ENCODE measurements at regions not wholly inside any gene's neighbourhood (a gene's known extent, or its start where the extent isn't known, plus 50 kb on each side); places are given as distances from the start of the nearest gene placed in this dataset.

DNA sequence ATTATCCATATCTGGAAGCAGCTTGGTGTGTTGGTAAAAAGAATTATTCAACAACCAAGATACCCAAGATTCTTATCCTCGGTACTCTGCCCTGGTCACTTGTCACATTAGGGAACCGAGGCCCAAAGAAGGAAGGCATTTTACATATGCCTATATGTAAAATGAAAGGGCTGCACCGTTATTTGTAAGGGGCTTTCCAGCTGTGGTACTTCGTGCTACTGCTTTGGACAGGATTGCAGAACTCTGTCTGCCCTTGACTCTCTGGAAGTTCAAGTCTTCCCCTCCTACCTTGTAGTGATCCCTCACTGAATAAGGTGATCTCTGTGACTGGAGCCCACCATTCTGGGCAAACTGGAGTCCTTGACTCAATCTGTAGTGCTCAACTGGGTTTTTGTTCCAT lies 198.9 kb upstream of the TOPAZ1 start:
- no peak for TF ChIP-seq BHLHE40 (IDR thresholded peaks at IDR 0.05; ENCODE audit: low read depth, low read length)
- TF ChIP-seq SMC3 (IDR thresholded peaks at IDR 0.05; ENCODE audit: low read depth, low read length), result no peak
- TF ChIP-seq POLR2A (IDR thresholded peaks at IDR 0.05; ENCODE audit: low read depth, low read length), result no peak
- TF ChIP-seq CEBPB (IDR thresholded peaks at IDR 0.05; ENCODE audit: low read depth, low read length), result no peak
- TF ChIP-seq, protein P1, sequence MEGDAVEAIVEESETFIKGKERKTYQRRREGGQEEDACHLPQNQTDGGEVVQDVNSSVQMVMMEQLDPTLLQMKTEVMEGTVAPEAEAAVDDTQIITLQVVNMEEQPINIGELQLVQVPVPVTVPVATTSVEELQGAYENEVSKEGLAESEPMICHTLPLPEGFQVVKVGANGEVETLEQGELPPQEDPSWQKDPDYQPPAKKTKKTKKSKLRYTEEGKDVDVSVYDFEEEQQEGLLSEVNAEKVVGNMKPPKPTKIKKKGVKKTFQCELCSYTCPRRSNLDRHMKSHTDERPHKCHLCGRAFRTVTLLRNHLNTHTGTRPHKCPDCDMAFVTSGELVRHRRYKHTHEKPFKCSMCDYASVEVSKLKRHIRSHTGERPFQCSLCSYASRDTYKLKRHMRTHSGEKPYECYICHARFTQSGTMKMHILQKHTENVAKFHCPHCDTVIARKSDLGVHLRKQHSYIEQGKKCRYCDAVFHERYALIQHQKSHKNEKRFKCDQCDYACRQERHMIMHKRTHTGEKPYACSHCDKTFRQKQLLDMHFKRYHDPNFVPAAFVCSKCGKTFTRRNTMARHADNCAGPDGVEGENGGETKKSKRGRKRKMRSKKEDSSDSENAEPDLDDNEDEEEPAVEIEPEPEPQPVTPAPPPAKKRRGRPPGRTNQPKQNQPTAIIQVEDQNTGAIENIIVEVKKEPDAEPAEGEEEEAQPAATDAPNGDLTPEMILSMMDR (conservative IDR thresholded peaks at IDR 0.05; ENCODE audit: low read depth, low read length), result no peak
- no peak for TF ChIP-seq RCOR1 (IDR thresholded peaks at IDR 0.05; ENCODE audit: insufficient replicate concordance, low read length)

Measured in IMR-90 (cell line).